ENCODE measurements at regions not wholly inside any gene's neighbourhood (a gene's known extent, or its start where the extent isn't known, plus 50 kb on each side); places are given as distances from the start of the nearest gene placed in this dataset.

DNA sequence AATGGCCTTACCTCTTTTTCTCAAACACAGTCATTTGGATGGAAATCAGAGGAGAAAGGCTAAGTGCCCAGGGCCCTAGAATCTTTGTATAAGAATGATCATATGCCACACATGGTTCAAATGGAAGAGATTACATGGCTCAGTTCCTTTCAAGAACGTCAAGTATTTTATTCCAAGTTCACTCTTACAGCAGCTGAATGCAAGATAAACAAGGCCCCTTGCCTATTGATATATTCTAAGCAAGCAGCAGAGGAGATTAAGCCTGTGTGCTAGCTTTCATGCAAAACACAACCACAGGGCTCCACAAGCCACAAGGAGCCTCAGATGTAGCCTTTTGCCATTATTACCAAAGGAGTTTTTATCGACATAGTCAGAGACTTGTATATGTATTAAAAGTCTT lies 55.3 kb upstream of the SLCO6A1 start:
- no peak for DNase-seq (ENCODE audit: low read depth, low spot score)
- H3K36me3 ChIP-seq (ENCODE audit: insufficient read depth, insufficient read length, low read length): no peaks in the 10 kb centered on the region
- no peaks in the 10 kb centered on the region for H3K9me3 ChIP-seq (ENCODE audit: insufficient read depth, low read length)
- no peak overlapping the region for H3K9ac ChIP-seq (ENCODE audit: insufficient read length, low read depth)
- TF ChIP-seq SUZ12 (IDR thresholded peaks at IDR 0.05; ENCODE audit: extremely low read depth, insufficient read depth, insufficient read length) (no peak), YY1 (IDR thresholded peaks at IDR 0.05; ENCODE audit: insufficient read depth, insufficient read length) (no peak), ZNF274 (IDR thresholded peaks at IDR 0.05; ENCODE audit: low read depth, low read length) (no peak)
- no peak overlapping the region for H3K4me3 ChIP-seq (ENCODE audit: insufficient read length, low read depth)
- H3K27me3 ChIP-seq (ENCODE audit: insufficient read depth, insufficient read length): no peaks in the 10 kb centered on the region
- H3K4me1 ChIP-seq (ENCODE audit: insufficient read depth, insufficient read length): no peaks in the 10 kb centered on the region

DNA sequence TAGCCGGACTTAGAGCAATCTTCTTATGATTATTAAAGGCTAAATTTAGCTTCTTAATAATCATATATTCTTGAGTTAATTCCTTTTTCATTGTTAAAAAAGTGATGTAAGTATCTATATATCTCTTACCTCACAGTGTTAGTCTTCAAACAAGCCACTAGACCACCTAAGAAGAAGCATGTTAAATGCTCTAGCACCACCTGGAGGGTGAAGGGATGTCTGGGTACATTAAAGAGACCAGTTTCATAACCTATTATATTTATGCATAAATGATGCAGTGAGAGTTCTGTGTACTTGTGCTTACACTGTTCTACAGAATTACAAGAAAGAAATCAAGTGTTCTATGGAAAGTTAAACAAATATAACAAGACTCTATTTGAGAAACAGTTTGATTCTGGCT lies 55.9 kb upstream of the SLCO6A1 start:
- Histone ChIP-seq H3K9ac (ENCODE audit: insufficient read length, low read depth) (no peak overlapping the region), H3K9me3 (ENCODE audit: insufficient read depth, low read length) (no peaks in the 10 kb centered on the region), H3K27me3 (ENCODE audit: insufficient read depth, insufficient read length) (no peaks in the 10 kb centered on the region), H3K36me3 (ENCODE audit: insufficient read depth, insufficient read length, low read length) (no peaks in the 10 kb centered on the region), H3K4me1 (ENCODE audit: insufficient read depth, insufficient read length) (no peaks in the 10 kb centered on the region), H3K4me3 (ENCODE audit: insufficient read length, low read depth) (no peak overlapping the region)
- no peak for TF ChIP-seq SUZ12 (IDR thresholded peaks at IDR 0.05; ENCODE audit: extremely low read depth, insufficient read depth, insufficient read length)
- DNase-seq (ENCODE audit: low read depth, low spot score): no peak

DNA sequence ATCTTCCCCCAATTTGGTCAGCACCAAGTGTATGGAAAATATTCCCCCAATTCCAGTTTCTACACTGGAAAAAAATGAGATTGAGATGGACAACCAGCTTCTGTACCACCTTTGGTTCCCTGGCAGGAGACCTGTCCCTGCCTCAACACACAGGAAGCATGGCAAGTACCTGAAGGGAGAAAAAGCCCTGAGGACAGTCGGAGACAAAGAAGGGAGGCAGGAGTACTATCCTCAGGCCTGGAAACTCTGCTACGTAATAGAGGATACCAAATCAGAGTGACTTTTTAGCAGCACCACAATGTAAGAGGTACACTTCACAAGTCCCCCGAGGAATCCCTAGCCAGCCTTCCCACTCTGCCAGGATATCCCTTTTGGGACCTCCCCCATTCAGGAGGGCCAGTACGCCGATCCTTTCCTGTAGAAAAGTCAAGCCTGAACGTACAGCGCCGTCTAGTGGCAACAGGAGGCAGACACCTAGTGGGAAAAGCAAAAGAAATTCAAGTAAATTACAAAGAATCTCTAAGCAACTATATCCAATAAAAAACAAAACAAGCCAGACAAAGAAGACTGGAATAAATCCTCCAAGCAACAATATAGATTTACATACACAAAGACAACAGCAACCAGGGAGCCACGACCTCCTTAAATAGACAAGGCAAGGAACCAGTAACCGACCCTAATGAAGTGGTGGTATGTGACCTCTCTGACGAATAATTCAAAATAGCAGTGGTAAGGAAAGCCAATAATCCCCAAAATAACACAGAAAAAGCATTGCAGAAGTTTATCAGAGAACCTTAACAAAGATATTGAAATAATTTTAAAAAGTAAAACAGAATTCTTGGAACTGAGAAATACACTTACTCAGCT lies 63.3 kb upstream of the SLCO6A1 start:
- Histone ChIP-seq H3K4me3 (ENCODE audit: insufficient read length, low read depth) (no peak overlapping the region), H3K36me3 (ENCODE audit: insufficient read depth, insufficient read length, low read length) (no peaks in the 10 kb centered on the region), H3K4me1 (ENCODE audit: insufficient read depth, insufficient read length) (no peaks in the 10 kb centered on the region), H3K9ac (ENCODE audit: insufficient read length, low read depth) (no peak overlapping the region), H3K9me3 (ENCODE audit: insufficient read depth, low read length) (no peaks in the 10 kb centered on the region), H3K27me3 (ENCODE audit: insufficient read depth, insufficient read length) (no peaks in the 10 kb centered on the region)
- TF ChIP-seq YY1 (IDR thresholded peaks at IDR 0.05; ENCODE audit: insufficient read depth, insufficient read length) (no peak), ZNF274 (IDR thresholded peaks at IDR 0.05; ENCODE audit: low read depth, low read length) (no peak)
- peak; percentile 30 for DNase-seq (ENCODE audit: low read depth, low spot score)

DNA sequence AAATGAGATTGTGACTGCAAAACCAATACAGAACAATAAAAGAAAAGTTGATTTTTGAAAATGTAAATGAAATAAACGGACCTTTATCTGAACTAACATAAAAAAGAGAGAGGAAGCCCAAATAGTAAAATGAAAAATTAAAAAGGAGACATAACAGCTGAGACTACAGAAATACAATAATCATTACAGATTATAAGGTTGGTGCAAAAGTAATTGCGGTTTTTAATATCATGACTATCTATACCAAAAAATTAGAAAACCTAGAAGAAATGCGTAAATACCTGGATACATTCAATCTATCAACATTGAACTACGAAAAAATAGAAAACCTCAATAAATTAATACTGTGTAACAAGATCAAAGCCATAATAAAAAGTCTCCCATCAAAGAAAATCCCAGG lies 71.9 kb upstream of the SLCO6A1 start:
- DNase-seq (ENCODE audit: low read depth, low spot score): no peak

DNA sequence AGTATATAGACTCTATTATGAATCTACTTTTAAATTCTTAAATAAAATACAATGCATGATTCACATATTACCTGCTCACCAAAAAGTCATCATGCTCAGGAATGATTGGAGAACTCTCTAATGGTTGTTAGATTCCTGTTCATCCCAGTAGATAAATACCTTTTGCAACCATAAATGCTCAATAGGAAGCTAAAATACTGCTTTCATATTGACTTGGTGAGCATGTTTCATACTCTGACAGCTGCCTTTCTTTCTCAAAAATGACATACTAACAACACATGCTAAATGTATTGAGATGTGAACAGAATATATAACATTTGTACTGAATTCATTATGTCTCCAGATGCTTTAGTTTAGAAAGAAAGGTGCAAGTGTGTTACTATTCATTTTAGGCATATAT lies 79.6 kb upstream of the SLCO6A1 start:
- H3K27me3 ChIP-seq (ENCODE audit: insufficient read depth, insufficient read length): no peaks in the 10 kb centered on the region
- H3K4me1 ChIP-seq (ENCODE audit: insufficient read depth, insufficient read length): no peaks in the 10 kb centered on the region
- H3K9ac ChIP-seq (ENCODE audit: insufficient read length, low read depth): no peak overlapping the region
- no peaks in the 10 kb centered on the region for H3K36me3 ChIP-seq (ENCODE audit: insufficient read depth, insufficient read length, low read length)
- no peak overlapping the region for H3K4me3 ChIP-seq (ENCODE audit: insufficient read length, low read depth)
- TF ChIP-seq YY1 (IDR thresholded peaks at IDR 0.05; ENCODE audit: insufficient read depth, insufficient read length) (no peak), ZNF274 (IDR thresholded peaks at IDR 0.05; ENCODE audit: low read depth, low read length) (no peak), SUZ12 (IDR thresholded peaks at IDR 0.05; ENCODE audit: extremely low read depth, insufficient read depth, insufficient read length) (no peak)
- DNase-seq (ENCODE audit: low read depth, low spot score): no peak
- no peaks in the 10 kb centered on the region for H3K9me3 ChIP-seq (ENCODE audit: insufficient read depth, low read length)

More for the DNA sequence above, 71.9 kb upstream of the SLCO6A1 start:
- H3K4me3 ChIP-seq (ENCODE audit: insufficient read length, low read depth): no peak overlapping the region
- no peak overlapping the region for H3K9ac ChIP-seq (ENCODE audit: insufficient read length, low read depth)
- H3K9me3 ChIP-seq (ENCODE audit: insufficient read depth, low read length): no peaks in the 10 kb centered on the region
- H3K4me1 ChIP-seq (ENCODE audit: insufficient read depth, insufficient read length): no peaks in the 10 kb centered on the region
- H3K27me3 ChIP-seq (ENCODE audit: insufficient read depth, insufficient read length): no peaks in the 10 kb centered on the region
- H3K36me3 ChIP-seq (ENCODE audit: insufficient read depth, insufficient read length, low read length): no peaks in the 10 kb centered on the region
- TF ChIP-seq YY1 (IDR thresholded peaks at IDR 0.05; ENCODE audit: insufficient read depth, insufficient read length): no peak
- TF ChIP-seq SUZ12 (IDR thresholded peaks at IDR 0.05; ENCODE audit: extremely low read depth, insufficient read depth, insufficient read length): no peak
- TF ChIP-seq ZNF274 (IDR thresholded peaks at IDR 0.05; ENCODE audit: low read depth, low read length): no peak

DNA sequence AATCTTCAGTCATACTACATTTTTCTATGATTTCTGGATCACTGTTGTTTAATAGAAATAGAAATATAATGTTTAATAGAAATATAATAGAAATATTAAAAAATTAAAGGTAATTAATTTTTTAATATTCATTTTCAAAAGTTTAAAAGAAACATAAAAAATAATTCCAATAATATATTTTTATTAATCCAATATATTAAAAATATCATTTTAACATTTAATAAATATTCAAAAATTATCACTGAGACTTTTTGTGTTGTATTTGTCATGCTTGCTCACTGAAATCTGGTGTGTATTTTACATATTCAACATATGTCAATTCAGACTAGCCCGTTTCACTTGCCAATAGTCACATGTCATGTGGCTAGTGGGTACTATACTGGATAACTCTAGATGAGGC lies 80.6 kb upstream of the SLCO6A1 start:
- TF ChIP-seq YY1 (IDR thresholded peaks at IDR 0.05; ENCODE audit: insufficient read depth, insufficient read length): no peak
- no peak for TF ChIP-seq SUZ12 (IDR thresholded peaks at IDR 0.05; ENCODE audit: extremely low read depth, insufficient read depth, insufficient read length)
- TF ChIP-seq ZNF274 (IDR thresholded peaks at IDR 0.05; ENCODE audit: low read depth, low read length): no peak
- Histone ChIP-seq H3K9ac (ENCODE audit: insufficient read length, low read depth) (no peak overlapping the region), H3K9me3 (ENCODE audit: insufficient read depth, low read length) (no peaks in the 10 kb centered on the region), H3K4me1 (ENCODE audit: insufficient read depth, insufficient read length) (no peaks in the 10 kb centered on the region), H3K36me3 (ENCODE audit: insufficient read depth, insufficient read length, low read length) (no peaks in the 10 kb centered on the region), H3K27me3 (ENCODE audit: insufficient read depth, insufficient read length) (no peaks in the 10 kb centered on the region), H3K4me3 (ENCODE audit: insufficient read length, low read depth) (no peak overlapping the region)
- no peak for DNase-seq (ENCODE audit: low read depth, low spot score)

DNA sequence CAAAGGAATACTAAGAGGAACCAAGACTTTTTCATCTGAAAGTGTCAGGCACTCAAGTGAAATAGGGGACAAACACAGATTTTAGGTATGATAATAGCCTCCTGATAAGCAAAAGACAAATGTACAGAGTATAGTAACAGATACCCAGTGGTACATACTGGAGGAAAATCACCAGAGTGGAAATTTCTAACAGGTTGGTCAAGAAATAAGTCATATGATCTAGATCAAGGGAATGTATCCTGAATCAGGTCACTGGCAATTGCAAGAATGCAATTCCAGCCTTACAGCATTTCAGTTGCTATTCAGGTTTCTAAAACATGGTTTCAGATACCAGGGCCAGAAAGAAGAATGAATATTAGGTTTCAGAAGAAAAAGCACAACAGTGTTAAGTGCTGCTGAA lies 82.2 kb upstream of the SLCO6A1 start:
- Histone ChIP-seq H3K4me1 (ENCODE audit: insufficient read depth, insufficient read length) (no peaks in the 10 kb centered on the region), H3K4me3 (ENCODE audit: insufficient read length, low read depth) (no peak overlapping the region), H3K36me3 (ENCODE audit: insufficient read depth, insufficient read length, low read length) (no peaks in the 10 kb centered on the region), H3K9ac (ENCODE audit: insufficient read length, low read depth) (no peak overlapping the region), H3K27me3 (ENCODE audit: insufficient read depth, insufficient read length) (no peaks in the 10 kb centered on the region), H3K9me3 (ENCODE audit: insufficient read depth, low read length) (no peaks in the 10 kb centered on the region)
- TF ChIP-seq YY1 (IDR thresholded peaks at IDR 0.05; ENCODE audit: insufficient read depth, insufficient read length) (no peak), ZNF274 (IDR thresholded peaks at IDR 0.05; ENCODE audit: low read depth, low read length) (no peak), SUZ12 (IDR thresholded peaks at IDR 0.05; ENCODE audit: extremely low read depth, insufficient read depth, insufficient read length) (no peak)
- DNase-seq (ENCODE audit: low read depth, low spot score): no peak
